22Rv1 (cell line): ENCODE measurements at regions not wholly inside any gene's neighbourhood (a gene's known extent, or its start where the extent isn't known, plus 50 kb on each side); places are given as distances from the start of the nearest gene placed in this dataset.

Experiments
- H3K27ac ChIP-seq: fragments of 450-650 bp; 2 replicates; pipeline ENCODE4 v1.5.1; 2017
- ZFX ChIP-seq: fragments of 450-650 bp; IDR thresholded peaks from 2 replicates; pipeline ENCODE4 v1.6.1; 2017; ENCODE audit warnings: antibody characterized with exemption, borderline replicate concordance
- TF ChIP-seq, protein P1 (sequence below): fragments of 450-650 bp; IDR thresholded peaks from 2 replicates; pipeline ENCODE4 v1.5.1; 2017; ENCODE audit warnings: mild to moderate bottlenecking

DNA sequence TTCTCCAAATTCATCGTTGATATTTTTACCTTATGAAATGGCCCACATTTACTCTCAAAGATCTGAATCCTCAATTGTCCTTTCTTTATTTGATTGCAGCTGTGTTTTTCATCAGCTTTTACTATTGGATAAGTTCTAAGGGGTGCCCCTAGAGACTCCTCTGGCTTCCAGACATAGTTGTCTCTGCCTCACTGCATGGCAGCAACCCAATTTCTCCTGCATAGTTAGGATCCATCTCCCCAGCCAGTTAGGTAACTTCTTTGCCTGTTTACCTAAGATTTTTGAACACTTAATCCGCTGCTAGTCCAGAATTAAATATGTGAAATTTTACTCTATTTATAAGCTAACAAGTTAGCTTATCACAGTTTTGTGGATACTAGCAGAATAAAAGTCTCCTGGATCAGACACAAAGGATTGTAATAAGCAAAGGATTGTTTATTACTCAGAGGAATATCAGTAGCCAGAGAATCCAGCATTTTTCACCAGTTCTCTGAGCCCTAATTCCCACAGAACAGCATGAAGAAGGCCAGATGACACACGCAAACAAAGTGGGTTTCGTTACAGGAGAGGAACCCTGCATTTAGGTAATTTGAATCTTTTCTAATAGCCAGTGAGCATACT lies 101.1 kb downstream of the BBS10 start:
- TF ChIP-seq ZFX: no peak
- TF ChIP-seq, protein P1, sequence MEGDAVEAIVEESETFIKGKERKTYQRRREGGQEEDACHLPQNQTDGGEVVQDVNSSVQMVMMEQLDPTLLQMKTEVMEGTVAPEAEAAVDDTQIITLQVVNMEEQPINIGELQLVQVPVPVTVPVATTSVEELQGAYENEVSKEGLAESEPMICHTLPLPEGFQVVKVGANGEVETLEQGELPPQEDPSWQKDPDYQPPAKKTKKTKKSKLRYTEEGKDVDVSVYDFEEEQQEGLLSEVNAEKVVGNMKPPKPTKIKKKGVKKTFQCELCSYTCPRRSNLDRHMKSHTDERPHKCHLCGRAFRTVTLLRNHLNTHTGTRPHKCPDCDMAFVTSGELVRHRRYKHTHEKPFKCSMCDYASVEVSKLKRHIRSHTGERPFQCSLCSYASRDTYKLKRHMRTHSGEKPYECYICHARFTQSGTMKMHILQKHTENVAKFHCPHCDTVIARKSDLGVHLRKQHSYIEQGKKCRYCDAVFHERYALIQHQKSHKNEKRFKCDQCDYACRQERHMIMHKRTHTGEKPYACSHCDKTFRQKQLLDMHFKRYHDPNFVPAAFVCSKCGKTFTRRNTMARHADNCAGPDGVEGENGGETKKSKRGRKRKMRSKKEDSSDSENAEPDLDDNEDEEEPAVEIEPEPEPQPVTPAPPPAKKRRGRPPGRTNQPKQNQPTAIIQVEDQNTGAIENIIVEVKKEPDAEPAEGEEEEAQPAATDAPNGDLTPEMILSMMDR: no peak
- H3K27ac ChIP-seq: no peak overlapping the region

DNA sequence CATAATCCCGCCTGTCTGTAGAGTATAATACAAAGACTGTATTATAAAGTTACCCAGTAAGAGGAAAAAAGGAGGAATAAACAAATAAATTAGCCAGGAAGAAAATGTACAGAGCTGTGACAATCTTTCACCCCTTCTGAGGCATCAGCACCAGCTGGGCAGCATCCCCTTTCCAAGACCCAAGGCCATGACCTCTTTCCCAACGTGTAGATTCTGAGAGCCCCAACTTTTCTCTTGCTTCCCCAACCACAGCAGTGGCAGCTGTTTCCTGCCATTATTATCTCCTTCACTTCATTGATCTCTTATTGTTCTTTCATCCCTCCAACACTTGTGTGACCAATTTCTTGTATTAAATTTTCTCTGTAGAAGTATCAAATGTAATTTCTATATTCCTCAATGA lies 101.6 kb downstream of the BBS10 start:
- TF ChIP-seq, protein P1: no peak
- TF ChIP-seq ZFX: no peak

DNA sequence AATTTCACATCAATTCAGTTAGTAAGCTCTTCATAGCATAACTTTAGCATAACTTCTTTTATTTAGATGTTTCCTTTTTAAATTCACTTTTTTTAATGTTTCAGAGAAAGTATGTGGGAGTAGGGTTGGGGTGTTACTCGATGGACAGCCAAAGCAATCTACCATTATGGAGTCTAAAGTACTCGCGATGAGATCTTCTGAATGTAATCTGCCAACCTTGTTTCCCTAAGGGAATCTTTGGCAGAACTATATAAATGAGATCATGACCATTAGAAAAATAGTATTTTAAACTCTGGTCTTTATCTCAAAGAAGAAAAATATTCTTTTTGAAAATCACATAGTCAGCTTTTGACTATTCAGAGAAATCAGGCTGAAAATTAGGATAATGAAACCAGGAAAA lies 103.9 kb downstream of the BBS10 start:
- TF ChIP-seq, protein P1: no peak
- no peak for TF ChIP-seq ZFX
- H3K27ac ChIP-seq: no peak overlapping the region

More for the DNA sequence above, 101.6 kb downstream of the BBS10 start:
- H3K27ac ChIP-seq: no peak overlapping the region

DNA sequence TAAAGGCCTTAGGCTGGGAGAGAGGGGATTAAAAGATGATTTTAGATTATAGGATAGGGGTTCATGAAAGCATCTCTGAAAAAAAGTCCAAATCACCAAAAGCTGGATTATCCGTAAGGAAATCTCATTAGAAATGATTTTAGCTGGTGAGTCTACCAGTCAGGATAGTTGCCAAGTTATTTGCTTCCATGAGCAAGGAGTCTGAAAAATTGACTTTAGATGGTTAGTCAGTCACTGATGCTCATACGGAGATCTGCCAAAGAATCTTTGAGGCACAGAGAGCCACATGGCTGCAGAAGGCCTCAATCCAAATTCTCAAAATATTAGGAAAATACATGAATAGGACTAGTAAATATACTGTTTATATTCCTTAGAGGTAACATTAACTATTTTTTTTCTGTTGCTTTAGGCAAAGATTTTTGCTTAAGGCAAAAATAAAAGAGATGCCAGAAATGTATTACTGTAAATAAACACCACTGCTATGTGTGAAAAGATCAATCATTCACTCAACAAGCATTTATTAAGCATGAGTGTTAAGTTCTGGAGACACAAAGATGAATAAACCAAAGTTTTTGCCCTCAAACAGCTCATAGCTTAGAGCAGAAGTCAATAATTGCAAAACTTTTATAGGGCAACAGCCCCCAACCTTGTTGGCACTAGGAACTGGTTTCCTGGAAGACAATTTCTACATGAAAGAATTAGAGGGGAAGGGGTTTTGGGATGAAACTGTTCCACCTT lies 105.2 kb downstream of the BBS10 start:
- TF ChIP-seq, protein P1: no peak
- no peak for TF ChIP-seq ZFX
- H3K27ac ChIP-seq: no peak overlapping the region

DNA sequence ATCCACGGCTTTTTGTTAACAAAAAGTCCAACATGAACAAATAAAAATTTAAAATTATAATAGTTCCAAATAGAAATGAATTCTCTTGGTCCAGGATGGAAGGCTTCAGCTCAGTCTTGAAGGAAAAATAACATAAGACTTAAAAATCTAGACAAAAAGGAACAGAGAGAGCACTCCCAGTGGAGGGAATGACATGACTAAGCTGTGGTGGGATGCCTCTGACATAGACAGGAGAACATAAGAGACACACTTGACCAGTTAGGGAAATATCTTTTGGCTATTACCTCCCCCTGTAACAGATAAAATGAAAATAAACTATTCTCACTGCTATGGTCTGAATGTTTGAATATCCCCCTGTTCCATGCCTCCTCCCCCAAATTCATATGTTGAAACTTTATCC lies 106.8 kb downstream of the BBS10 start:
- TF ChIP-seq, protein P1: no peak
- no peak for TF ChIP-seq ZFX
- no peak overlapping the region for H3K27ac ChIP-seq

DNA sequence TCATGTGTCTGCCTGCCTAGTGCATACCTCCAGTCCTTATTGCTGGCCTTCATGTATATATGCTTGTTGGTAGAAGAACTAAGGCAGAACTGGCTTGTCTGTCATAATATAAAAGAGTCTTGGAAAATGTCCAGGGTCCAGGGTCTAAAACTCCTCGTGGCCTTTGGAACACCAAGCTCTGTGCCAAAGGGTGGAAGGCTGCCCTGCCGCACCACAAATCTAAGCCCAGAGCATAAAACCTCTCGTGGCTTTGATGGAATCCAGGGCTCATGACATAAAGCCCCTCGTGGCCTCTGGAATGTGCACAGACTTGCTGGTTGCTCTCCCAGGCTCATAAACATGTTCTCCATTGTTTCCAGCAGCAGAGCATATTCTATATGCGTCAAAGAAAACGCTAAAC lies 107.9 kb downstream of the BBS10 start:
- H3K27ac ChIP-seq: no peak overlapping the region
- TF ChIP-seq ZFX: no peak
- TF ChIP-seq, protein P1: no peak

DNA sequence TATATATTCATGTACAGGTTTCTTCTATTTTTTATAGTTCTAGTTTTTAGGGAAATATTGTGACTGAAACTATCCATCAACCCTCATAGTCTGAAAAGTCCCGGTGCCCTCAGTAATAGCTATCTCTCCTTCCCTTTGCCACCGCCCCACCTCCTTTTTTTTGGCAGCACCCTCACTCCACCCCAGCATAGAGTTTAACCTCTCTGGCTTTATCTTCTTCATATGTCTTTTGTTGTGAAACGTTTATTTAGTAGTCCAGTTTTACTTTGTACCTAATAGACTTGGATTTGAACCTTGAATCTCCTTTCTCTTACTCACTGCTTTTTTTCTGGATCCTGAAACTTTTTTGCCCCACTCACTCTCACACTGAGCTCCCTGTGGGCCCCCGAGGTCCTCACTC lies 109.5 kb downstream of the BBS10 start:
- no peak overlapping the region for H3K27ac ChIP-seq
- TF ChIP-seq, protein P1: no peak
- no peak for TF ChIP-seq ZFX
